Breast epithelium (tissue), 4 donors: ENCODE measurements at regions not wholly inside any gene's neighbourhood (a gene's known extent, or its start where the extent isn't known, plus 50 kb on each side); places are given as distances from the start of the nearest gene placed in this dataset.

Source experiments
- DNase-seq, 2 donors: peaks; one replicate each; pipeline ENCODE4 v3.0.0-alpha.2; 2019; ENCODE audit warnings: low spot score in 2 of 2
- H3K27ac ChIP-seq, 2 donors: fragments of 200-600 bp; sonication (generic) in 1 of 2; one replicate each; pipeline ENCODE4 v1.5.1; 2016 to 2019; ENCODE audit warnings: mild to moderate bottlenecking in 1 of 2
- H3K27me3 ChIP-seq, 2 donors: fragments of 200-600 bp; sonication (generic) in 1 of 2; one replicate each; pipeline versions ENCODE4 v1.5.1 to v1.6.0; 2017 to 2019; ENCODE audit warnings: control low read depth in 1 of 2, mild to moderate bottlenecking in 1 of 2
- H3K36me3 ChIP-seq: fragments of 200-600 bp; one replicate; pipeline ENCODE4 v1.5.1; 2019
- H3K4me1 ChIP-seq, 2 donors: fragments of 200-600 bp; sonication (generic); one replicate each; pipeline ENCODE4 v1.5.1; 2016 to 2019; ENCODE audit warnings: control low read depth in 1 of 2
- H3K4me3 ChIP-seq, 3 donors: fragments of 200-600 bp; sonication (generic); 1 replicate in 2 of 3; 2 replicates in 1 of 3; pipeline ENCODE4 v1.5.1; 2016 to 2019; ENCODE audit warnings: mild to moderate bottlenecking in 3 of 3, moderate library complexity in 2 of 3
- H3K9me3 ChIP-seq, 2 donors: fragments of 200-600 bp; sonication (generic) in 1 of 2; one replicate each; pipeline ENCODE4 v1.5.1; 2016 to 2019; ENCODE audit warnings: control low read depth in 1 of 2
- CTCF ChIP-seq, 3 donors: fragments of 450-650 bp; IDR thresholded peaks; one replicate each; pipeline ENCODE4 v1.5.1; 2016 to 2017; ENCODE audit warnings: antibody characterized with exemption in 3 of 3, mild to moderate bottlenecking in 3 of 3, moderate library complexity in 3 of 3
- POLR2A ChIP-seq: fragments of 450-650 bp; IDR thresholded peaks from one replicate; pipeline ENCODE4 v1.6.1; 2016; ENCODE audit warnings: antibody characterized with exemption, mild to moderate bottlenecking, moderate library complexity
- POLR2AphosphoS5 ChIP-seq, 3 donors: sonication (generic); formaldehyde crosslinking; IDR thresholded peaks; one replicate each; pipeline ENCODE4 v1.6.1; 2017; ENCODE audit warnings: antibody characterized with exemption in 3 of 3
- intact Hi-C: fragments of 100-400 bp; cut with DNase I; formaldehyde crosslinking; loops from one replicate; pipeline ENCODE4 v1.15.1; 2023; ENCODE audit warnings: low total_unique reads

DNA sequence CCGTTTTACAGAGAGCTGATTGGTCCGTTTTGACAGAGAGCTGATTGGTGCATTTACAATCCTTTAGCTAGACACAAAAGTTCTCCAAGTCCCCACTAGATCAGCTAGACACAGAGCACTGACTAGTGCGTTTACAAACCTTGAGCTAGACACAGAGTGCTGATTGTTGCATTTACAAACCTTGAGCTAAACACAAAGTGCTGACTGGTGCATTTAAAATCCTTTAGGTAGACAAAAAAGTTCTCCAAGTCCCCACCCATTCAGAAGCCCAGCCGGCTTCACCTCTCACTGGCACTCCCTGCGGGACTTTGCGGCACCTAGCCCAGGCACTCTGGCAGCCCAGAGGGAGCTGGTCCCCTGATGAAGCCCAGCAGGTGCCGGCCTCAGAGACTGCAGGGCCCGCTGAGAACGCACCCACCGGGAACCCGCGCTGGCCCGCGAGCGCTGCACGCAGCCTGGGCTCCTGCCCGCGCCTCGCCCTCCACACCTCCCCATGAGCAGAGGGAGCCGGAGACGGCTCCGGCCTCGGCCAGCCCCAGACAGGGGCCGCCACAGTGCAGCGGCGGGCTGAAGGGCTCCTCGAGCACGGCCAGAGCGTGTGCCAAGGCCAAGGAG is 508.1 kb upstream of the CHAC2 start:
- H3K27ac ChIP-seq = no peak overlapping the region
- H3K9me3 ChIP-seq = peaks cover 3 to 4% of the 10 kb centered on the region in 2 donors
- no peaks in the 10 kb centered on the region for H3K36me3 ChIP-seq
- no peaks in the 10 kb centered on the region for H3K4me1 ChIP-seq
- no peak for DNase-seq
- intact Hi-C loops = no loop called here
- no peak overlapping the region for H3K4me3 ChIP-seq
- H3K27me3 ChIP-seq = no peaks in the 10 kb centered on the region
- TF ChIP-seq POLR2A = no peak
- TF ChIP-seq CTCF (IDR thresholded peaks at IDR 0.05) = no peak
- no peak for TF ChIP-seq POLR2AphosphoS5 (IDR thresholded peaks at IDR 0.05)

DNA sequence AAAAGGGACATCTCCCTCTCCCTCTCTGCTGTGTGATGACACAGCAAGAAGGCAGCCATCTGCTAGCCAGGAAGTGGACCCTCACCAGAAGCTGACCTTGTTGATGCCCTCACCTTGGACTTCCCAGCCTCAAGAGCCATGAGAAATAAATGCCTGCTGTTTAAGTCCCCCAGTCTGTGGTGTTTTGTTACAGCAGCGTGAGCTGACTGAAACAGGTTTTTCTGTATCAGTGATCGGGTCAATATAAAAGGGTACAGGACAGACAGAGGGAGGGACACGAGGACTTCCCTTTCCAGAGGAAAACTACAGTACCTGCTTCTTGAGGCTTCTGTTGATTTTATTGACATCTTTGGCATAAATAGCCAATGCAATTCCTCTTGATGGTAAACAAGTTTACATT is 510.3 kb upstream of the CHAC2 start:
- TF ChIP-seq POLR2AphosphoS5 (IDR thresholded peaks at IDR 0.05) (no peak), CTCF (IDR thresholded peaks at IDR 0.05) (no peak), POLR2A (no peak)
- no peak overlapping the region for H3K4me3 ChIP-seq
- peaks cover 3 to 4% of the 10 kb centered on the region in 2 donors for H3K9me3 ChIP-seq
- no peak overlapping the region for H3K27ac ChIP-seq
- no peaks in the 10 kb centered on the region for H3K4me1 ChIP-seq
- DNase-seq = no peak
- no peaks in the 10 kb centered on the region for H3K36me3 ChIP-seq
- intact Hi-C loops = no loop called here
- H3K27me3 ChIP-seq = no peaks in the 10 kb centered on the region

DNA sequence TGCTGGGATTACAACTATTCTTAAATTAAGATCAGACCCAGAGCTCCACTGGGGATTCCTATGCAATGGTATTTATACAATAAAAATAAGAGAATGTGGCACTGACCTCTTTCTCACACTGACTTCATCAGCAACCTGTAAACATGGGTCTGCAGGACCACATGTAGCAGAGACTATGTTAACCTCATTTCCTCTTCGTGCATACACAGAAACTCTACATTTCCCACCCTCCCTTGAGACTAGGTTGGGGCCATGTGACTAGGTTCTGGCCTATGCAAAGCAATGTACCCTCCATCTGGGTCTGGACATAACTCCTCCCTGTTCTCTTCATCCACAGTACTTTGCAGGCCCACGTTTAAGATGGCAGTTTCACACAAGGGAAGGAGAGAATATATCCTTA is 514.4 kb upstream of the CHAC2 start:
- Histone ChIP-seq H3K27me3 (no peaks in the 10 kb centered on the region), H3K36me3 (no peaks in the 10 kb centered on the region), H3K4me3 (no peak overlapping the region), H3K27ac (no peak overlapping the region), H3K4me1 (no peaks in the 10 kb centered on the region), H3K9me3 (no peaks in the 10 kb centered on the region)
- no peak for TF ChIP-seq CTCF (IDR thresholded peaks at IDR 0.05)
- TF ChIP-seq POLR2AphosphoS5 (IDR thresholded peaks at IDR 0.05) = no peak
- no peak for TF ChIP-seq POLR2A
- DNase-seq = no peak
- intact Hi-C loops = no loop called here

DNA sequence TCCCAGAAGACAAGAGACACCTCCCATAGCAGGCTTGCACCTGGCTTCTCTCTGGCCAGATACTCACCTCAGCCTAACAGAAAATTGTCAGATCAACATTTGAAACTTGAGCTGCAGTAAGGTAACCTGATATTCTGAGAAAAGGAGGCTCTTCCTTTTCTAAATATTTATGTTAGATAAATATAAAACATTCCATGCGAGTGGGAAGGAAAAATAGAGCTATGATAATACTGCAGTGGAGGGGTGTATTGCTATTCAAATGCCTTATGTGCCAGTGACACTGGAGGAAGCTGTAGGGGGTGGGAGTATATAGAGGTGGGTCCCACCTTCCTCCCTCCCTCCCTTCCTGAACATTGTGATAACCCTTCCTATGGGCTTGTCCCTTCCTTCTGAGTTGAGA is 515.5 kb upstream of the CHAC2 start:
- Histone ChIP-seq H3K4me3 (no peak overlapping the region), H3K36me3 (no peaks in the 10 kb centered on the region), H3K4me1 (no peaks in the 10 kb centered on the region), H3K27me3 (no peaks in the 10 kb centered on the region), H3K27ac (no peak overlapping the region), H3K9me3 (no peaks in the 10 kb centered on the region)
- intact Hi-C loops = no loop called here
- TF ChIP-seq POLR2AphosphoS5 (IDR thresholded peaks at IDR 0.05) = no peak
- TF ChIP-seq CTCF (IDR thresholded peaks at IDR 0.05) = no peak
- TF ChIP-seq POLR2A = no peak
- DNase-seq = no peak

GRCh38 chr2:53247956-53248735 is 519.5 kb upstream of the CHAC2 start:
- no peak overlapping the region for H3K4me3 ChIP-seq
- no peaks in the 10 kb centered on the region for H3K9me3 ChIP-seq
- intact Hi-C loops = no loop called here
- no peaks in the 10 kb centered on the region for H3K36me3 ChIP-seq
- H3K27me3 ChIP-seq = no peaks in the 10 kb centered on the region
- no peak for TF ChIP-seq CTCF (IDR thresholded peaks at IDR 0.05)
- no peak for TF ChIP-seq POLR2A
- TF ChIP-seq POLR2AphosphoS5 (IDR thresholded peaks at IDR 0.05) = no peak
- no peak overlapping the region for H3K27ac ChIP-seq
- H3K4me1 ChIP-seq = no peaks in the 10 kb centered on the region
- no peak for DNase-seq
